GM10266 (cell line): ENCODE measurements at regions not wholly inside any gene's neighbourhood (a gene's known extent, or its start where the extent isn't known, plus 50 kb on each side); places are given as distances from the start of the nearest gene placed in this dataset.

Source experiments
- DNase-seq: peaks from one replicate; pipeline ENCODE4 v3.0.0; 2012; ENCODE audit errors: extremely low spot score
- CTCF ChIP-seq: IDR thresholded peaks from 2 replicates; pipeline ENCODE4 v1.5.1; 2012; ENCODE audit warnings: mild to moderate bottlenecking, low read depth; ENCODE audit not compliant: control insufficient read depth, insufficient read depth; ENCODE audit errors: missing control alignments

- no peak for TF ChIP-seq CTCF
- DNase-seq, result peak; percentile 7
Measured at GRCh38 chr6:98539741-98540140, 294.6 kb upstream of the POU3F2 start.

GRCh38 chr6:98546376-98546775 is 288.0 kb upstream of the POU3F2 start:
- no peak for TF ChIP-seq CTCF
- DNase-seq, result no peak

- DNase-seq, result no peak
- TF ChIP-seq CTCF, result no peak
Measured at GRCh38 chr6:98547151-98547550, 287.2 kb upstream of the POU3F2 start.

- DNase-seq, result no peak
- no peak for TF ChIP-seq CTCF
Measured at GRCh38 chr6:98547634-98548033, 286.7 kb upstream of the POU3F2 start.

GRCh38 chr6:98548301-98548700 is 286.1 kb upstream of the POU3F2 start:
- DNase-seq, result no peak
- TF ChIP-seq CTCF, result no peak

GRCh38 chr6:98560418-98560817 is 274.0 kb upstream of the POU3F2 start:
- no peak for TF ChIP-seq CTCF
- no peak for DNase-seq

- TF ChIP-seq CTCF, result no peak
Measured at GRCh38 chr6:98560841-98561240, 273.5 kb upstream of the POU3F2 start.

More at GRCh38 chr6:98560841-98561240, 273.5 kb upstream of the POU3F2 start:
- DNase-seq, result no peak
